ENCODE measurements at regions not wholly inside any gene's neighbourhood (a gene's known extent, or its start where the extent isn't known, plus 50 kb on each side); places are given as distances from the start of the nearest gene placed in this dataset.

GRCh38 chr2:134052173-134052572 lies 201.7 kb upstream of the MGAT5 start:
- DNase-seq (ENCODE audit: extremely low read depth in 1 of 4, low spot score in 3 of 4) (no peak), FAIRE-seq (no peak), ATAC-seq (no peak)
- WGBS (ENCODE audit: insufficient coverage, low coverage, missing lambda C conversion rate): 2% methylated on average over 4 of the region's 4 CpGs
- Histone ChIP-seq H3K9ac (ENCODE audit: insufficient read depth in 1 of 2, low read depth in 2 of 2, low read length in 2 of 2) (no peak overlapping the region), H3K9me3 (replicated peaks; ENCODE audit: control insufficient read depth, insufficient read depth, low read depth, low read length) (no peaks in the 10 kb centered on the region), H2AFZ (ENCODE audit: low read depth, low read length) (no peak overlapping the region), H3K9me1 (ENCODE audit: control insufficient read depth, insufficient read depth, low read length) (no peaks in the 10 kb centered on the region), H3K27ac (ENCODE audit: extremely low read depth, low read depth, low read length) (no peak overlapping the region), H3K79me2 (ENCODE audit: control insufficient read depth, insufficient read depth, low read length) (no peaks in the 10 kb centered on the region), H3K36me3 (ENCODE audit: control insufficient read depth, insufficient read depth, low read length) (no peaks in the 10 kb centered on the region), H3K4me3 (no peak overlapping the region), H3K27me3 (ENCODE audit: control insufficient read depth in 2 of 2, insufficient read depth in 2 of 2, low read length in 2 of 2) (no peaks in the 10 kb centered on the region), H3K4me1 (replicated peaks in 1 of 2; ENCODE audit: control insufficient read depth in 2 of 2, insufficient read depth in 2 of 2, low read length in 2 of 2) (no peaks in the 10 kb centered on the region), H4K20me1 (replicated peaks; ENCODE audit: control insufficient read depth, insufficient read depth, low read length) (no peaks in the 10 kb centered on the region), H3K4me2 (ENCODE audit: insufficient read depth, low read length) (no peak overlapping the region)
- ChIA-PET CTCF (ENCODE audit: low intra/inter-chr PET ratio) (no interaction called here), POLR2A (interaction anchor here (0.5 to 0.7 kb wide), 2 partner anchors 9 to 64 kb away, joined by 3 read pairs; no protein-coding TSS in a partner anchor)
- intact Hi-C loops (cut with micrococcal nuclease) (no loop called here), in situ Hi-C loops (cut with MboI) (no loop called here)
- no TSS peak for BruUV-seq (replicated peaks)
- 0 out of 2 replicates have a peak, but pooled peaks have one; percentile 5 for TF ChIP-seq SPI1 (IDR thresholded peaks at IDR 0.05; ENCODE audit: borderline replicate concordance, low read depth, low read length)
- no peak for TF ChIP-seq MGA (IDR thresholded peaks at IDR 0.05)
